ENCODE measurements at regions not wholly inside any gene's neighbourhood (a gene's known extent, or its start where the extent isn't known, plus 50 kb on each side); places are given as distances from the start of the nearest gene placed in this dataset.

DNA sequence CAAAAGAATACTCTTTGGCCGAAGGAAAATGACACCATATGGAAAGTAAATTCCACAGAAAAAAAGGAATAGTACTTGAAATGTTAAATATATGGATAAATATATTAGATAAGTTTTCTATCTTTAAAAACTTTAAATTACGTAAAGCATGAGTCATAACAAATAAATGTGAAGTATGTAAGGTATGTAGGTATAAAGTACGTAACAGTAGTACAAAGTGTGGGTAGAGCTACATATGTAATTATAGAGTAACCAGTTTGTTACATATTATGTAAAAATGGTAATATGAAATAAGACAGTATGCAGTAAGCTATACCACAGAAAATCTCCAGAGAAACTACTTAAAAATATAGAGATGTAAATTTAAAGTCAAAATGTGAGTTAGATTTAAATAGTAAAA lies 582.3 kb upstream of the CHORDC1 start:
- no peaks in the 10 kb centered on the region for H3K36me3 Mint-ChIP-seq
- no peak for DNase-seq (ENCODE audit: low spot score in 2 of 2, unreplicated experiment in 2 of 2)
- TF ChIP-seq, protein P1, sequence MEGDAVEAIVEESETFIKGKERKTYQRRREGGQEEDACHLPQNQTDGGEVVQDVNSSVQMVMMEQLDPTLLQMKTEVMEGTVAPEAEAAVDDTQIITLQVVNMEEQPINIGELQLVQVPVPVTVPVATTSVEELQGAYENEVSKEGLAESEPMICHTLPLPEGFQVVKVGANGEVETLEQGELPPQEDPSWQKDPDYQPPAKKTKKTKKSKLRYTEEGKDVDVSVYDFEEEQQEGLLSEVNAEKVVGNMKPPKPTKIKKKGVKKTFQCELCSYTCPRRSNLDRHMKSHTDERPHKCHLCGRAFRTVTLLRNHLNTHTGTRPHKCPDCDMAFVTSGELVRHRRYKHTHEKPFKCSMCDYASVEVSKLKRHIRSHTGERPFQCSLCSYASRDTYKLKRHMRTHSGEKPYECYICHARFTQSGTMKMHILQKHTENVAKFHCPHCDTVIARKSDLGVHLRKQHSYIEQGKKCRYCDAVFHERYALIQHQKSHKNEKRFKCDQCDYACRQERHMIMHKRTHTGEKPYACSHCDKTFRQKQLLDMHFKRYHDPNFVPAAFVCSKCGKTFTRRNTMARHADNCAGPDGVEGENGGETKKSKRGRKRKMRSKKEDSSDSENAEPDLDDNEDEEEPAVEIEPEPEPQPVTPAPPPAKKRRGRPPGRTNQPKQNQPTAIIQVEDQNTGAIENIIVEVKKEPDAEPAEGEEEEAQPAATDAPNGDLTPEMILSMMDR (IDR thresholded peaks at IDR 0.05; ENCODE audit: unreplicated experiment), result no peak
- peaks cover 18% of the 10 kb centered on the region for H3K4me1 Mint-ChIP-seq
- no peaks in the 10 kb centered on the region for H3K27me3 Mint-ChIP-seq (ENCODE audit: low read depth)
- no peak overlapping the region for H3K27ac Mint-ChIP-seq
- H3K4me3 Mint-ChIP-seq, result no peak overlapping the region
- H3K9me3 Mint-ChIP-seq, result no peaks in the 10 kb centered on the region

DNA sequence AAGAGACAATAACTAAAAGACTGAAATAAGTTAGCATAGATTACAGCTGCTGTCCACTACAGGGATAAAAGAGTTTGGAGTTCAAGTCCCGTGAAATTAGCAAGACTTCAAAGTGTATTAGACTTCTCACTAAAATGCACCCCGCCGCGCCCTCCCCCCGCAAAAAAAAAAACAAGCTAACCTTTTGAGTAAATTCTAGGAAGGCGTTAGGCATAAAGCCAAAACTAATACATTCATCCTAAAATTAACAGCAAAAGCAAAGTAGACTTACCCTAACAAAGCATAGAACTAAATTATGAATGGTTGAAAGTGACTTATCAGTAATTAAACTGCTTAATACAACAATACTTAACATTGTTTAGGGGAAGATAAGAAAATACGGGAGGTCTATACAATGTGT lies 581.0 kb upstream of the CHORDC1 start:
- Mint-ChIP-seq H3K4me1 (peaks cover 21% of the 10 kb centered on the region), H3K27me3 (ENCODE audit: low read depth) (no peaks in the 10 kb centered on the region), H3K4me3 (no peak overlapping the region), H3K9me3 (no peaks in the 10 kb centered on the region), H3K36me3 (no peaks in the 10 kb centered on the region), H3K27ac (peak overlapping the region; percentile 68)
- no peak for DNase-seq (ENCODE audit: low spot score in 2 of 2, unreplicated experiment in 2 of 2)
- TF ChIP-seq, protein P1 (IDR thresholded peaks at IDR 0.05; ENCODE audit: unreplicated experiment), result no peak

DNA sequence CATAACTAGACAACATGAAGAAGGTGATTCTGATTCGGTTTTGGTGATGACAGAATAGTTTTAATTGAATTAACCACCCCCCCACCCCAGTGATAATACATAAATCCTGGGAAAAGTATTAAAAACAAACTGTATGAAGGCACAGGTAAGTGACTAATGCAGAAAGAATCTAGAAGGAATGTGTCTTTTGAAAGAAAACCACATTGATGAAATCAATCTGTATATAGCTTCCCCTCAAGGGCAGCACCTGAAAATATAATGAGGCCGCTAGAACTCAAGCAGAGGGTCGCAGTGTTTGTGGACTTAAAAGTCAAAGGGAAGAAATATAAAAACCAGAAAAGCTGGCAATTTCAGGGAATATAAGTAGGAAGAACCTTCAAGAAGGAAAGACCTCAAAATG lies 580.5 kb upstream of the CHORDC1 start:
- peak overlapping the region; percentile 68 for H3K27ac Mint-ChIP-seq
- no peaks in the 10 kb centered on the region for H3K36me3 Mint-ChIP-seq
- no peak overlapping the region for H3K4me3 Mint-ChIP-seq
- no peak for DNase-seq (ENCODE audit: low spot score in 2 of 2, unreplicated experiment in 2 of 2)
- H3K4me1 Mint-ChIP-seq, result peaks cover 24% of the 10 kb centered on the region
- no peaks in the 10 kb centered on the region for H3K27me3 Mint-ChIP-seq (ENCODE audit: low read depth)
- no peaks in the 10 kb centered on the region for H3K9me3 Mint-ChIP-seq
- TF ChIP-seq, protein P1 (IDR thresholded peaks at IDR 0.05; ENCODE audit: unreplicated experiment), result no peak

DNA sequence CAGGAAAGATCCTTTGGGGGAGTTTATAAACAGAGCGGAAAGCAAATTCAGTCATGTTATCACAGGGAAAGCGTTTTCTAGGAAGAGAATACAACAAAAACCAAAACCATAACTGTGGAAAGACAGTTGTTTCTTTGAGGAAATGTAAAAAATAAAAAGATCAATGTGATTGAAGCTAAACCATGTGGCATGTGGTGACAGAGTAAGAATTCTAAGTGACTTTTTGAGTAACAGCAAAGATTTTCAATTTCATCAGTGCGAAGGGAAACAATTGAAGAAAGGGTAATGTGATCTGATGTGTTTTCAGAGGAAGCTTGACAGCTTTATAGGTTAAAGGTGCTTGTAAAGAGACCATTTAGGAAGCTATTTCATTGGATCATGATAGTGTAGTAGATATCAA lies 575.9 kb upstream of the CHORDC1 start:
- Mint-ChIP-seq H3K9me3 (no peaks in the 10 kb centered on the region), H3K27me3 (ENCODE audit: low read depth) (no peaks in the 10 kb centered on the region), H3K4me3 (no peak overlapping the region), H3K27ac (no peak overlapping the region), H3K36me3 (no peaks in the 10 kb centered on the region), H3K4me1 (peaks cover 30% of the 10 kb centered on the region)
- TF ChIP-seq, protein P1 (IDR thresholded peaks at IDR 0.05; ENCODE audit: unreplicated experiment), result no peak
- DNase-seq (ENCODE audit: low spot score in 2 of 2, unreplicated experiment in 2 of 2), result no peak

DNA sequence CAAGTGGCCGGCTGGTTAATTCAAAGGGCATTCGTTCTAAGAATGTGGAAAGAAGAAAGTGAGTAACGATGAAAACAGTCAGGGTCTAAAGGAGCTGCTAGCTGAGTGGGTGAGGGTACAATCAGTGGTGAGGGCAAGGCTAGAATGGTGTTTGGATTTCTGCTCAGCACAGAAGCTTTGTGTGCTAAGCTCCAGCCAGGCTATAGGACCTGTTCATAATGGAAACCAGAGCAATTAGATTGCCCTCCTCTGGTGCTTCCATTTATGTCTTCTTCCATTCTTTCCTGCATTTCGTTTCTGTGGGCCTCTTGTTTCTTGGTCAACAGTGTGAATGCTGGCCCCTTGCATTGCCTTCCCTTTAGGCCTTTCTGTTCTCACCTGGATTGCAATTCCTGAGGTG lies 572.9 kb upstream of the CHORDC1 start:
- peaks cover 6% of the 10 kb centered on the region for H3K9me3 Mint-ChIP-seq
- H3K27ac Mint-ChIP-seq, result no peak overlapping the region
- DNase-seq (ENCODE audit: low spot score in 2 of 2, unreplicated experiment in 2 of 2), result no peak
- H3K27me3 Mint-ChIP-seq (ENCODE audit: low read depth), result no peaks in the 10 kb centered on the region
- peaks cover 2% of the 10 kb centered on the region for H3K36me3 Mint-ChIP-seq
- TF ChIP-seq, protein P1 (IDR thresholded peaks at IDR 0.05; ENCODE audit: unreplicated experiment), result no peak
- H3K4me3 Mint-ChIP-seq, result no peak overlapping the region
- peaks cover 21% of the 10 kb centered on the region for H3K4me1 Mint-ChIP-seq

DNA sequence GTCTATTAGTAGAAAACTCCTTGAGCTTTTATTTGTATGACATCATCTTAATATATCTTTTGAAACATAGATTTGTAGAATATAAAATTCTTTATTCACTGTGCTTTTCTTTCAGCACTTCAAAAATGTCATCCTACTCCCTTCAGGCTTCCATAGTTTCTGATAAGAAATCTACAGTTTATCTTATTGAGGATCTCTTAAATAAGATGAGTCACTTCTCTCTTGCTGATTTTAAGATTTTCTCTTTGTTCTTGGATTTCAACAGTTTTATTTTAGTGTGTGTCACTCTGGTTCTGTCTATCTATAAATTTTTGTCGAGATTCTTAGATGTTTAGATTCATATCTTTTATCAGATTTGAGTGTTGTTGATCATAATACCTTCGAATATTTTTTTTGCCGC lies 566.1 kb upstream of the CHORDC1 start:
- TF ChIP-seq, protein P1 (IDR thresholded peaks at IDR 0.05; ENCODE audit: unreplicated experiment), result no peak
- Mint-ChIP-seq H3K4me1 (peaks cover 6% of the 10 kb centered on the region), H3K36me3 (peaks cover 18% of the 10 kb centered on the region), H3K9me3 (peaks cover 42% of the 10 kb centered on the region), H3K4me3 (no peak overlapping the region), H3K27me3 (ENCODE audit: low read depth) (no peaks in the 10 kb centered on the region), H3K27ac (no peak overlapping the region)
- DNase-seq (ENCODE audit: low spot score in 2 of 2, unreplicated experiment in 2 of 2), result no peak

Data from mesothelial cell of epicardium (in vitro differentiated cells).